ENCODE measurements at regions not wholly inside any gene's neighbourhood (a gene's known extent, or its start where the extent isn't known, plus 50 kb on each side); places are given as distances from the start of the nearest gene placed in this dataset.

GRCh38 chr15:29475096-29475495 lies 205.5 kb upstream of the NSMCE3 start:
- no peak for TF ChIP-seq CTCF (IDR thresholded peaks at IDR 0.05)
- no peak for TF ChIP-seq POLR2A (IDR thresholded peaks at IDR 0.05)
- TF ChIP-seq POLR2AphosphoS5 (IDR thresholded peaks at IDR 0.05): no peak
- TF ChIP-seq EP300 (IDR thresholded peaks at IDR 0.05): no peak

Measured in sigmoid colon (tissue), 4 donors.